Left ventricle myocardium inferior (tissue), 1 donor: ENCODE measurements at regions not wholly inside any gene's neighbourhood (a gene's known extent, or its start where the extent isn't known, plus 50 kb on each side); places are given as distances from the start of the nearest gene placed in this dataset.

ENCODE experiments used
- DNase-seq: peaks from one replicate; pipeline ENCODE4 v3.0.0-alpha.2; 2020
- H3K27ac ChIP-seq: fragments of 200-600 bp; replicated peaks from 2 replicates; pipeline ENCODE4 v1.8.0; 2021
- H3K27me3 ChIP-seq: fragments of 200-600 bp; 2 replicates; pipeline ENCODE4 v1.8.0; 2021; ENCODE audit warnings: low read depth
- H3K36me3 ChIP-seq: fragments of 200-600 bp; 2 replicates; pipeline ENCODE4 v1.8.0; 2021
- H3K4me1 ChIP-seq: fragments of 200-600 bp; 2 replicates; pipeline ENCODE4 v1.8.0; 2021
- H3K4me3 ChIP-seq: fragments of 200-600 bp; 2 replicates; pipeline ENCODE4 v1.8.0; 2021; ENCODE audit warnings: mild to moderate bottlenecking, moderate library complexity
- H3K9me3 ChIP-seq: fragments of 200-600 bp; replicated peaks from 2 replicates; pipeline ENCODE4 v1.8.0; 2021
- intact Hi-C: fragments of 100-400 bp; cut with micrococcal nuclease; formaldehyde crosslinking; loops from one replicate; pipeline ENCODE4 v1.11.0; 2022
- TF ChIP-seq, protein P1 (sequence below): fragments of 200-600 bp; IDR thresholded peaks from 2 replicates; pipeline ENCODE4 v1.8.0; 2021; ENCODE audit warnings: antibody characterized with exemption, mild to moderate bottlenecking, borderline replicate concordance
- donor health status: DM: no; HTN: yes; CAD: no; lungs with severe emphysema.

DNA sequence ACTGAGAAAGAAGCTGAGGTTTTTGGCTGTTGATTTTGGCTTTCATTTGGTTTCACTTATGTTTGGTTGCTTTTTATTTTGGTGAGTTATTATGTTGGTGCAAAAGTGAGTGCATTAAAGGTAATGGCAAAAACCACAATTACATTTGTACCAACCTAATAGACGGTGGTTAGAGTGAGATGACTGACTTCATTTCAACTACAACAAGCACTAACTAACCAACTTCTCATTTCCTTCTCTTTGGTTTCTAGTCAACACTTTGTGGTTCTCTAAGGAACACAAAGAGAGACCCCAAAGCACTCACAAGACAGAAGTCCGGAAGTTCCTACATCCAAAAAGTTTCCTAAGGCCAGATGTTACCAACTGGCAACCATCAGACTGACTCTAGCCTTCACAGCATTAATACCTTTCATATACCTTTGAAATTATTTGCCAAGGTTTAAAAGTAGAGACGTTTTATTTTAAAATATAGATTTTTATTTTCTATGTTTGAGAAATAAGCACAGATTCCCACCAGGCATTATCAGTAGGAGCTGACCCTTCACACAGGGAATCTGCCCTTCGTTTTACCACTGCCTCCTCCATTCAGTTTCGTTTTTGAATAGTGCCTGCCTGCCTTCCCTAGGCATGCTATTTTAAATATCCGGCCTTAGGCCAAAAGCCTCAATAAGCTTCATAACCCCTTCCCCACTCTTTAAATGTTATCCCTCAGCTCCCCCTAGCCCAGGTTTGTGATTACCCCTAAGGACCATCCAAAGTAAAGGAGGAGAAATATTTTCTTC, 301.1 kb upstream of the PTGER4 start:
- H3K4me3 ChIP-seq = no peak overlapping the region
- no peaks in the 10 kb centered on the region for H3K27me3 ChIP-seq
- no peaks in the 10 kb centered on the region for H3K4me1 ChIP-seq
- intact Hi-C loops = no loop called here
- H3K36me3 ChIP-seq = no peaks in the 10 kb centered on the region
- DNase-seq = no peak
- peaks cover 7% of the 10 kb centered on the region for H3K9me3 ChIP-seq
- TF ChIP-seq, protein P1, sequence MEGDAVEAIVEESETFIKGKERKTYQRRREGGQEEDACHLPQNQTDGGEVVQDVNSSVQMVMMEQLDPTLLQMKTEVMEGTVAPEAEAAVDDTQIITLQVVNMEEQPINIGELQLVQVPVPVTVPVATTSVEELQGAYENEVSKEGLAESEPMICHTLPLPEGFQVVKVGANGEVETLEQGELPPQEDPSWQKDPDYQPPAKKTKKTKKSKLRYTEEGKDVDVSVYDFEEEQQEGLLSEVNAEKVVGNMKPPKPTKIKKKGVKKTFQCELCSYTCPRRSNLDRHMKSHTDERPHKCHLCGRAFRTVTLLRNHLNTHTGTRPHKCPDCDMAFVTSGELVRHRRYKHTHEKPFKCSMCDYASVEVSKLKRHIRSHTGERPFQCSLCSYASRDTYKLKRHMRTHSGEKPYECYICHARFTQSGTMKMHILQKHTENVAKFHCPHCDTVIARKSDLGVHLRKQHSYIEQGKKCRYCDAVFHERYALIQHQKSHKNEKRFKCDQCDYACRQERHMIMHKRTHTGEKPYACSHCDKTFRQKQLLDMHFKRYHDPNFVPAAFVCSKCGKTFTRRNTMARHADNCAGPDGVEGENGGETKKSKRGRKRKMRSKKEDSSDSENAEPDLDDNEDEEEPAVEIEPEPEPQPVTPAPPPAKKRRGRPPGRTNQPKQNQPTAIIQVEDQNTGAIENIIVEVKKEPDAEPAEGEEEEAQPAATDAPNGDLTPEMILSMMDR = no peak
- H3K27ac ChIP-seq = no peak overlapping the region

DNA sequence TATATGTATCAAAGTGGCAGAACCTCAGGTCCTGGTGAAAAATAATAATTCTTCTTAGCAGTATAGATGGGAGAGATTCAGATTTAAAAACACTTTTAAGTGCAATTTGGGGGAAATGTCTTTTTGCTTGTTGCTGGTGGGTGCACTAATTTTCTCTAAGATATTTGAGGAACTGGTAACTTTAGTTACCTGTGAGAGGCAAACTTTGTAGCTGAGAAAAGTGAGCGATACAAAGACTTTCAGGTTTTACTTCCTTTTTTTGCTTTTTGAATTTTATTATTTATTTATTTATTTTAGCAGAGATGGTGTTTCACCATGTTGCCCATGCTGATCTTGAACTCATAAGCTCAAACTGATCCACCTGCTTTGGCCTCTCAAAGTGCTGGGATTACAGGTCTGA, 303.1 kb upstream of the PTGER4 start:
- no peak for DNase-seq
- no peak overlapping the region for H3K4me3 ChIP-seq
- peaks cover 7% of the 10 kb centered on the region for H3K9me3 ChIP-seq
- no peak overlapping the region for H3K27ac ChIP-seq
- TF ChIP-seq, protein P1 = no peak
- H3K4me1 ChIP-seq = no peaks in the 10 kb centered on the region
- no peaks in the 10 kb centered on the region for H3K27me3 ChIP-seq
- no peaks in the 10 kb centered on the region for H3K36me3 ChIP-seq
- intact Hi-C loops = no loop called here

DNA sequence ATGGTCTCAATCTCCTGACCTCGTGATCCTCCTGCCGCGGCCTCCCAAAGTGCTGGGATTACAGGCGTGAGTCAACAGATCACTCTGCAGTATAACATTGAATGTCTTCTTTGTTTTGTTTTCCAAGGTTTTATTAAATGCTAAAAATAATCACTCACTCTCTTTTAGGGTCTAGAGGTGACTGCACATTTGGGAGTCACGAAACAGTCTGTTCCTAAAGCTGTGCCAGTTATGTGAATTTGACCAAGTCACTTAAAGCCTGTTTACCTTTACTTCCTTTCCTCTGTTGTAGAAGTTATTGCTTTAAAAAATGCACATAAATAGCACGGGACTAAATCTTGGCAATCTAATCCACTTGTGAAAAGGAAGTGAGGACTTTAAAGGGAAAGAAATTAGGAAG, 304.9 kb upstream of the PTGER4 start:
- H3K36me3 ChIP-seq = no peaks in the 10 kb centered on the region
- intact Hi-C loops = no loop called here
- peaks cover 18% of the 10 kb centered on the region for H3K9me3 ChIP-seq
- TF ChIP-seq, protein P1 = no peak
- peak overlapping the region; percentile 40 for H3K27ac ChIP-seq
- no peak for DNase-seq
- no peak overlapping the region for H3K4me3 ChIP-seq
- H3K27me3 ChIP-seq = no peaks in the 10 kb centered on the region
- H3K4me1 ChIP-seq = no peaks in the 10 kb centered on the region

DNA sequence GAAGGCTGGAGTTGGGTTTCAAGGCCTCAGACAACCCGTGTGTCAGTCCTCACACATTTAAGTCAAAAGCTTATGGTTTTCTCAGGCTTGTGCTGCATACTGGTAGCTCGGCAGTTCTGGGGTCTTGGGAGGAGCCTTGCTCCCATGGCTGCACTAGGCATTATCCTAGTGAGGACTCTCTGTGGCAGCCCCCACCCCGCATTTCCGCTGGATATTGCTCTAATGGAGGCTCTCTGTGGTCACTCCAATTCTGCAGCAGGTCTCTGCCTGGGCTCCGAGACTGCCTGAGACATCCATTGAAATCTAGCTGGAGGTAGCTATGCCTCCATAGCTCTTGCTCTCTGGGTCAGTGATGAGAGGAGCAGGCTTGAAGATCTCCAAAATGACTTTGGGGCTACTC, 311.5 kb upstream of the PTGER4 start:
- Histone ChIP-seq H3K36me3 (no peaks in the 10 kb centered on the region), H3K27ac (no peak overlapping the region), H3K27me3 (no peaks in the 10 kb centered on the region), H3K4me3 (no peak overlapping the region), H3K9me3 (peaks cover 22% of the 10 kb centered on the region), H3K4me1 (no peaks in the 10 kb centered on the region)
- intact Hi-C loops = no loop called here
- TF ChIP-seq, protein P1 = no peak
- no peak for DNase-seq

DNA sequence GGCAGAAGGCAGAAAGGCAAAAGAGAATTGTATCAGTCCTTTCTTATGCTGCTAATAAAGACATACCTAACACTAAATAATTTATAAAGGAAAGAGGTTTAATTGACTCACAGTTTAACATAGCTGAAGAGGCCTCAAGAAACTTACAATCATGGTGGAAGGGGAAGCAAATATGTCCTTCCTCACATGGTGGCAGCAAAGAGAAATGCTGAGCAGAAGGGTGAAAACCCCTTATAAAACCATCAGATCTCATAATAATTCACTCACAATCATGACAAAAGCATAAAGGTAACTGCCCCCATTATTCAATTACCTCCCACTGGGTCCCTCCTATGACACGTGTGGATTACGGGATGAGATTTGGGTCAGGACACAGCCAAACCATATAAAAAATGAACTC, 312.5 kb upstream of the PTGER4 start:
- Histone ChIP-seq H3K9me3 (peaks cover 29% of the 10 kb centered on the region), H3K36me3 (no peaks in the 10 kb centered on the region), H3K27ac (no peak overlapping the region), H3K27me3 (no peaks in the 10 kb centered on the region), H3K4me3 (no peak overlapping the region), H3K4me1 (no peaks in the 10 kb centered on the region)
- intact Hi-C loops = no loop called here
- DNase-seq = no peak
- TF ChIP-seq, protein P1 = peak; percentile 22
